ENCODE measurements at regions not wholly inside any gene's neighbourhood (a gene's known extent, or its start where the extent isn't known, plus 50 kb on each side); places are given as distances from the start of the nearest gene placed in this dataset.

- no peak for TF ChIP-seq ZNF211 (tag by site-specific recombination; IDR thresholded peaks at IDR 0.05; ENCODE audit: low read depth)
- TF ChIP-seq ZNF23 (tag by site-specific recombination; IDR thresholded peaks at IDR 0.05; ENCODE audit: borderline replicate concordance): no peak
- TF ChIP-seq KLF17 (tag by site-specific recombination; IDR thresholded peaks at IDR 0.05): peak; percentile 97
- no peak; the same call in 1 of the 2 replicates for TF ChIP-seq ZFP69B (tag by site-specific recombination; IDR thresholded peaks at IDR 0.05)
- TF ChIP-seq ZNF221 (tag by site-specific recombination; IDR thresholded peaks at IDR 0.05; ENCODE audit: borderline replicate concordance): no peak
- no peak for TF ChIP-seq ZNF146 (tag by site-specific recombination; IDR thresholded peaks at IDR 0.05)
- TF ChIP-seq ZSCAN16 (tag by site-specific recombination; IDR thresholded peaks at IDR 0.05): no peak; the same call in 1 of the 2 replicates
- no peak for TF ChIP-seq ZNF513 (tag by site-specific recombination; IDR thresholded peaks at IDR 0.05)
- TF ChIP-seq MEIS1 (CRISPR knock-in tag; IDR thresholded peaks at IDR 0.05; ENCODE audit: borderline replicate concordance): no peak
- no peak for TF ChIP-seq ZNF645 (tag by site-specific recombination; IDR thresholded peaks at IDR 0.05)
- peak; percentile 94 for TF ChIP-seq SP7 (tag by site-specific recombination; IDR thresholded peaks at IDR 0.05)
- TF ChIP-seq ZNF843 (tag by site-specific recombination; IDR thresholded peaks at IDR 0.05): peak; percentile 94
- no peak for TF ChIP-seq YY2 (tag by site-specific recombination; IDR thresholded peaks at IDR 0.05)
- peak; percentile 23; the same call in 1 of the 2 replicates for TF ChIP-seq ZNF596 (tag by site-specific recombination; IDR thresholded peaks at IDR 0.05)
- peak; percentile 80 for TF ChIP-seq ZEB2 (tag by site-specific recombination; IDR thresholded peaks at IDR 0.05)
- TF ChIP-seq WT1 (tag by site-specific recombination; IDR thresholded peaks at IDR 0.05): peak; percentile 97
- peak; percentile 39 for TF ChIP-seq ZBTB26 (tag by site-specific recombination; optimal IDR thresholded peaks at IDR 0.05)
- no peak for TF ChIP-seq ZNF112 (tag by site-specific recombination; IDR thresholded peaks at IDR 0.05)
- no peak; the same call in 1 of the 2 replicates for TF ChIP-seq ZSCAN4 (tag by site-specific recombination; IDR thresholded peaks at IDR 0.05)
- 0 out of 2 replicates have a peak, but pooled peaks have one; percentile 9 for TF ChIP-seq SP3 (tag by site-specific recombination; IDR thresholded peaks at IDR 0.05)
- TF ChIP-seq ZNF366 (tag by site-specific recombination; conservative IDR thresholded peaks at IDR 0.05): peak; percentile 78
- no peak; the same call in 1 of the 2 replicates for TF ChIP-seq CTCF (tag by site-specific recombination; IDR thresholded peaks at IDR 0.05)
- peak; percentile 65 for TF ChIP-seq ZNF398 (tag by site-specific recombination; IDR thresholded peaks at IDR 0.05)
- 0 out of 2 replicates have a peak, but pooled peaks have one; percentile 19 for TF ChIP-seq ZBTB10 (tag by site-specific recombination; IDR thresholded peaks at IDR 0.05)
- TF ChIP-seq ZFP41 (tag by site-specific recombination; IDR thresholded peaks at IDR 0.05; ENCODE audit: borderline replicate concordance): no peak
These were observed 172.4 kb upstream of the MYLIP start (continued) for GRCh38 chr6:15956205-15957106.
